ENCODE measurements at regions not wholly inside any gene's neighbourhood (a gene's known extent, or its start where the extent isn't known, plus 50 kb on each side); places are given as distances from the start of the nearest gene placed in this dataset.

DNA sequence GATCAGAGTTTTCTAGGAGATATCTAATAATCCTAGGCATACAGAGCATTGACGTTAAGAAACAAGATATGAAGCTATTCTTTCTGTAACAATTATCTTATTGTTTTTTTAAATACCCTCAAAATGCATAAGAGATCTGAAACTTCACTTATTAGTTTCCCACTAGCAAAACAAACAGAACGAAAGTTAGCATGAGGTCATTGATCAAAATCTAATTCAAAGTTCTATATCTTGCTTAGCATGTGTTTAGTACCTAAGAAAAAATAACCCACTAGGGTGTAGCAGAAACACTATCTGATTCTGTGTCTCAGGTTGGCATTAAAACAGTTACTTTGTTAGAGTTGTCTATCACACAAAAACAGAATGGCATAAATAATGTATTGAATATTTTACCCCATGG is 1288.4 kb downstream of the EPHA7 start:
- Histone ChIP-seq H2AFZ (ENCODE audit: control insufficient read depth, low read length) (no peak overlapping the region), H3K9me3 (ENCODE audit: control insufficient read depth, low read depth, low read length) (no peaks in the 10 kb centered on the region), H3K36me3 (ENCODE audit: control insufficient read depth in 2 of 2, extremely low read depth in 1 of 2, insufficient read depth in 2 of 2, low read length in 2 of 2) (no peaks in the 10 kb centered on the region), H3K9me1 (ENCODE audit: control insufficient read depth, extremely low read depth, insufficient read depth, low read length) (no peaks in the 10 kb centered on the region), H3K27me3 (ENCODE audit: control insufficient read depth, extremely low read depth, insufficient read depth, low read length) (no peaks in the 10 kb centered on the region), H3K9ac (ENCODE audit: control insufficient read depth, extremely low read depth, insufficient read depth, low read length) (no peak overlapping the region), H3K4me3 (ENCODE audit: control insufficient read depth in 2 of 3, extremely low read depth in 1 of 3, insufficient read depth in 2 of 3, low read depth in 1 of 3, low read length in 3 of 3) (no peak overlapping the region), H3K79me2 (ENCODE audit: control insufficient read depth, insufficient read depth, low read length) (no peaks in the 10 kb centered on the region), H4K20me1 (ENCODE audit: control insufficient read depth, extremely low read depth, insufficient read depth, low read length) (no peaks in the 10 kb centered on the region), H3K4me2 (ENCODE audit: control insufficient read depth, extremely low read depth, insufficient read depth, low read depth, low read length) (no peak overlapping the region), H3K27ac (ENCODE audit: control insufficient read depth, insufficient read depth, low read length) (no peak overlapping the region), H3K4me1 (ENCODE audit: control insufficient read depth, extremely low read depth, insufficient read depth, low read length) (no peaks in the 10 kb centered on the region)
- dilution Hi-C loops (cut with MboI; ENCODE audit: extremely low pct_ligation_motif_present, low sequenced_read_pairs): no loop called here
- no peak for FAIRE-seq
- TF ChIP-seq EZH2 (IDR thresholded peaks at IDR 0.05; ENCODE audit: low read length): no peak
- TF ChIP-seq, protein P1, sequence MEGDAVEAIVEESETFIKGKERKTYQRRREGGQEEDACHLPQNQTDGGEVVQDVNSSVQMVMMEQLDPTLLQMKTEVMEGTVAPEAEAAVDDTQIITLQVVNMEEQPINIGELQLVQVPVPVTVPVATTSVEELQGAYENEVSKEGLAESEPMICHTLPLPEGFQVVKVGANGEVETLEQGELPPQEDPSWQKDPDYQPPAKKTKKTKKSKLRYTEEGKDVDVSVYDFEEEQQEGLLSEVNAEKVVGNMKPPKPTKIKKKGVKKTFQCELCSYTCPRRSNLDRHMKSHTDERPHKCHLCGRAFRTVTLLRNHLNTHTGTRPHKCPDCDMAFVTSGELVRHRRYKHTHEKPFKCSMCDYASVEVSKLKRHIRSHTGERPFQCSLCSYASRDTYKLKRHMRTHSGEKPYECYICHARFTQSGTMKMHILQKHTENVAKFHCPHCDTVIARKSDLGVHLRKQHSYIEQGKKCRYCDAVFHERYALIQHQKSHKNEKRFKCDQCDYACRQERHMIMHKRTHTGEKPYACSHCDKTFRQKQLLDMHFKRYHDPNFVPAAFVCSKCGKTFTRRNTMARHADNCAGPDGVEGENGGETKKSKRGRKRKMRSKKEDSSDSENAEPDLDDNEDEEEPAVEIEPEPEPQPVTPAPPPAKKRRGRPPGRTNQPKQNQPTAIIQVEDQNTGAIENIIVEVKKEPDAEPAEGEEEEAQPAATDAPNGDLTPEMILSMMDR (optimal IDR thresholded peaks at IDR 0.05 in 1 of 3, IDR thresholded peaks at IDR 0.05 in 1 of 3, conservative IDR thresholded peaks at IDR 0.05 in 1 of 3; ENCODE audit: extremely low read depth in 1 of 3, insufficient read depth in 2 of 3, low read length in 3 of 3): no peak
- DNase-seq (ENCODE audit: low read depth, low spot score): no peak

DNA sequence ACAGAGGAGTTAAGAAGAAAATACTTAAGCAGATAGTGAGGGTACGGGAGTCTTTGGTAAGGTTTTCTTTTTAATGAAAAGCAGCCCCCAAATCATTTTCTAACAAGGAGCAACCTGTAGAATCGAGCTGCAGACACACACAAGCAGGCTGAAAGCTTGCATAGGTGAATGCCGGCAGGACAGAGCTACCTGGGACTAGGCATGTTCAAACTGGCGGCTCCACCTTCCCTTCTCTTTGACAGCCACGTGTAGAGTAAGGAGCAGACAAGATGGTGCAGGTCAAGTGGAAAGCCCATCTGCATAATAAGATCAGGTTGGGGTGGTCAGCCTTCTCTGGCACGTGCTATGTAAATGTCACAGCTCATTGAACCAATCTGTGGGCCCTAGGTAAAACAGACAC is 1292.4 kb downstream of the EPHA7 start:
- Histone ChIP-seq H3K4me2 (ENCODE audit: control insufficient read depth, extremely low read depth, insufficient read depth, low read depth, low read length) (no peak overlapping the region), H3K9ac (ENCODE audit: control insufficient read depth, extremely low read depth, insufficient read depth, low read length) (no peak overlapping the region), H3K9me3 (ENCODE audit: control insufficient read depth, low read depth, low read length) (no peaks in the 10 kb centered on the region), H3K4me1 (ENCODE audit: control insufficient read depth, extremely low read depth, insufficient read depth, low read length) (no peaks in the 10 kb centered on the region), H4K20me1 (ENCODE audit: control insufficient read depth, extremely low read depth, insufficient read depth, low read length) (no peaks in the 10 kb centered on the region), H2AFZ (ENCODE audit: control insufficient read depth, low read length) (no peak overlapping the region), H3K27me3 (ENCODE audit: control insufficient read depth, extremely low read depth, insufficient read depth, low read length) (no peaks in the 10 kb centered on the region), H3K79me2 (ENCODE audit: control insufficient read depth, insufficient read depth, low read length) (no peaks in the 10 kb centered on the region), H3K4me3 (ENCODE audit: control insufficient read depth in 2 of 3, extremely low read depth in 1 of 3, insufficient read depth in 2 of 3, low read depth in 1 of 3, low read length in 3 of 3) (no peak overlapping the region), H3K9me1 (ENCODE audit: control insufficient read depth, extremely low read depth, insufficient read depth, low read length) (no peaks in the 10 kb centered on the region), H3K36me3 (ENCODE audit: control insufficient read depth in 2 of 2, extremely low read depth in 1 of 2, insufficient read depth in 2 of 2, low read length in 2 of 2) (no peaks in the 10 kb centered on the region), H3K27ac (ENCODE audit: control insufficient read depth, insufficient read depth, low read length) (no peak overlapping the region)
- FAIRE-seq (no peak), DNase-seq (ENCODE audit: low read depth, low spot score) (no peak)
- dilution Hi-C loops (cut with MboI; ENCODE audit: extremely low pct_ligation_motif_present, low sequenced_read_pairs): no loop called here
- TF ChIP-seq, protein P1 (optimal IDR thresholded peaks at IDR 0.05 in 1 of 3, IDR thresholded peaks at IDR 0.05 in 1 of 3, conservative IDR thresholded peaks at IDR 0.05 in 1 of 3; ENCODE audit: extremely low read depth in 1 of 3, insufficient read depth in 2 of 3, low read length in 3 of 3): no peak
- TF ChIP-seq EZH2 (IDR thresholded peaks at IDR 0.05; ENCODE audit: low read length): no peak

Measured in keratinocyte (primary cell).